ENCODE measurements at regions not wholly inside any gene's neighbourhood (a gene's known extent, or its start where the extent isn't known, plus 50 kb on each side); places are given as distances from the start of the nearest gene placed in this dataset.

- no peak for TF ChIP-seq POLR2A (IDR thresholded peaks at IDR 0.05)
- TF ChIP-seq, protein P1, sequence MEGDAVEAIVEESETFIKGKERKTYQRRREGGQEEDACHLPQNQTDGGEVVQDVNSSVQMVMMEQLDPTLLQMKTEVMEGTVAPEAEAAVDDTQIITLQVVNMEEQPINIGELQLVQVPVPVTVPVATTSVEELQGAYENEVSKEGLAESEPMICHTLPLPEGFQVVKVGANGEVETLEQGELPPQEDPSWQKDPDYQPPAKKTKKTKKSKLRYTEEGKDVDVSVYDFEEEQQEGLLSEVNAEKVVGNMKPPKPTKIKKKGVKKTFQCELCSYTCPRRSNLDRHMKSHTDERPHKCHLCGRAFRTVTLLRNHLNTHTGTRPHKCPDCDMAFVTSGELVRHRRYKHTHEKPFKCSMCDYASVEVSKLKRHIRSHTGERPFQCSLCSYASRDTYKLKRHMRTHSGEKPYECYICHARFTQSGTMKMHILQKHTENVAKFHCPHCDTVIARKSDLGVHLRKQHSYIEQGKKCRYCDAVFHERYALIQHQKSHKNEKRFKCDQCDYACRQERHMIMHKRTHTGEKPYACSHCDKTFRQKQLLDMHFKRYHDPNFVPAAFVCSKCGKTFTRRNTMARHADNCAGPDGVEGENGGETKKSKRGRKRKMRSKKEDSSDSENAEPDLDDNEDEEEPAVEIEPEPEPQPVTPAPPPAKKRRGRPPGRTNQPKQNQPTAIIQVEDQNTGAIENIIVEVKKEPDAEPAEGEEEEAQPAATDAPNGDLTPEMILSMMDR (IDR thresholded peaks at IDR 0.05), result no peak
These were observed 94.7 kb downstream of the TSEN15 start for GRCh38 chr1:184146202-184146601.
